ENCODE measurements at regions not wholly inside any gene's neighbourhood (a gene's known extent, or its start where the extent isn't known, plus 50 kb on each side); places are given as distances from the start of the nearest gene placed in this dataset.

- Histone ChIP-seq H3K79me2 (ENCODE audit: insufficient read depth, low read length) (no peaks in the 10 kb centered on the region), H2AFZ (ENCODE audit: low read depth, low read length, severe bottlenecking) (no peak overlapping the region), H4K20me1 (ENCODE audit: low read depth, low read length) (no peaks in the 10 kb centered on the region)
Measured at GRCh38 chr16:76970745-76971099, 220.3 kb upstream of the MON1B start.

GRCh38 chr16:76976101-76976500, 214.9 kb upstream of the MON1B start:
- TF ChIP-seq EZH2phosphoT487 (conservative IDR thresholded peaks at IDR 0.05; ENCODE audit: low read length) (no peak), CTCF (IDR thresholded peaks at IDR 0.05; ENCODE audit: insufficient read depth, low read length, poor library complexity, severe bottlenecking) (no peak)
- H3K27ac ChIP-seq (ENCODE audit: low read depth, low read length): no peak overlapping the region
- H3K9me3 ChIP-seq (ENCODE audit: insufficient read depth, low read length): no peaks in the 10 kb centered on the region
- no peaks in the 10 kb centered on the region for H3K79me2 ChIP-seq (ENCODE audit: insufficient read depth, low read length)
- no peak overlapping the region for H3K4me2 ChIP-seq (ENCODE audit: low read depth, low read length, poor library complexity, severe bottlenecking)
- no peak overlapping the region for H3K4me3 ChIP-seq (ENCODE audit: insufficient read depth, low read length, poor library complexity, severe bottlenecking)
- peaks cover 7% of the 10 kb centered on the region; the same call in 1 of the 2 replicates for H3K9me2 ChIP-seq (replicated peaks; ENCODE audit: insufficient read depth, low read length)
- no peaks in the 10 kb centered on the region for H4K20me1 ChIP-seq (ENCODE audit: low read depth, low read length)
- no peak overlapping the region for H3K9ac ChIP-seq (ENCODE audit: low read length)
- no peaks in the 10 kb centered on the region for H3K36me3 ChIP-seq (ENCODE audit: low read length)
- H3K27me3 ChIP-seq (ENCODE audit: low read length): no peaks in the 10 kb centered on the region
- no peaks in the 10 kb centered on the region for H3F3A ChIP-seq (ENCODE audit: insufficient read depth)
- H2AFZ ChIP-seq (ENCODE audit: low read depth, low read length, severe bottlenecking): no peak overlapping the region

More at GRCh38 chr16:76970745-76971099, 220.3 kb upstream of the MON1B start:
- H3F3A ChIP-seq (ENCODE audit: insufficient read depth): no peaks in the 10 kb centered on the region
- no peaks in the 10 kb centered on the region for H3K27me3 ChIP-seq (ENCODE audit: low read length)
- H3K4me2 ChIP-seq (ENCODE audit: low read depth, low read length, poor library complexity, severe bottlenecking): no peak overlapping the region
- TF ChIP-seq CTCF (IDR thresholded peaks at IDR 0.05; ENCODE audit: insufficient read depth, low read length, poor library complexity, severe bottlenecking) (no peak), EZH2phosphoT487 (conservative IDR thresholded peaks at IDR 0.05; ENCODE audit: low read length) (no peak)
- H3K9me2 ChIP-seq (replicated peaks; ENCODE audit: insufficient read depth, low read length): peaks cover 7% of the 10 kb centered on the region; the same call in 1 of the 2 replicates
- H3K27ac ChIP-seq (ENCODE audit: low read depth, low read length): no peak overlapping the region
- H3K9ac ChIP-seq (ENCODE audit: low read length): no peak overlapping the region
- no peaks in the 10 kb centered on the region for H3K9me3 ChIP-seq (ENCODE audit: insufficient read depth, low read length)
- no peak overlapping the region for H3K4me3 ChIP-seq (ENCODE audit: insufficient read depth, low read length, poor library complexity, severe bottlenecking)
- no peaks in the 10 kb centered on the region for H3K36me3 ChIP-seq (ENCODE audit: low read length)

GRCh38 chr16:76976756-76977155, 214.2 kb upstream of the MON1B start:
- TF ChIP-seq CTCF (IDR thresholded peaks at IDR 0.05; ENCODE audit: insufficient read depth, low read length, poor library complexity, severe bottlenecking) (no peak), EZH2phosphoT487 (conservative IDR thresholded peaks at IDR 0.05; ENCODE audit: low read length) (no peak)

More at GRCh38 chr16:76976756-76977155, 214.2 kb upstream of the MON1B start:
- Histone ChIP-seq H3K9ac (ENCODE audit: low read length) (no peak overlapping the region), H3K27me3 (ENCODE audit: low read length) (no peaks in the 10 kb centered on the region), H2AFZ (ENCODE audit: low read depth, low read length, severe bottlenecking) (no peak overlapping the region), H3K9me2 (replicated peaks; ENCODE audit: insufficient read depth, low read length) (peaks cover 7% of the 10 kb centered on the region; the same call in 1 of the 2 replicates), H4K20me1 (ENCODE audit: low read depth, low read length) (no peaks in the 10 kb centered on the region), H3K4me3 (ENCODE audit: insufficient read depth, low read length, poor library complexity, severe bottlenecking) (no peak overlapping the region), H3K27ac (ENCODE audit: low read depth, low read length) (no peak overlapping the region), H3K36me3 (ENCODE audit: low read length) (no peaks in the 10 kb centered on the region), H3K79me2 (ENCODE audit: insufficient read depth, low read length) (no peaks in the 10 kb centered on the region), H3K9me3 (ENCODE audit: insufficient read depth, low read length) (no peaks in the 10 kb centered on the region), H3F3A (ENCODE audit: insufficient read depth) (no peaks in the 10 kb centered on the region), H3K4me2 (ENCODE audit: low read depth, low read length, poor library complexity, severe bottlenecking) (no peak overlapping the region)

All from SU-DHL-6 (cell line).